ENCODE measurements at regions not wholly inside any gene's neighbourhood (a gene's known extent, or its start where the extent isn't known, plus 50 kb on each side); places are given as distances from the start of the nearest gene placed in this dataset.
"Not testable (repeated sequence)": the region's sequence is repeated elsewhere in the genome, so short reads cannot be mapped to it uniquely, and the experiment has no call there.

DNA sequence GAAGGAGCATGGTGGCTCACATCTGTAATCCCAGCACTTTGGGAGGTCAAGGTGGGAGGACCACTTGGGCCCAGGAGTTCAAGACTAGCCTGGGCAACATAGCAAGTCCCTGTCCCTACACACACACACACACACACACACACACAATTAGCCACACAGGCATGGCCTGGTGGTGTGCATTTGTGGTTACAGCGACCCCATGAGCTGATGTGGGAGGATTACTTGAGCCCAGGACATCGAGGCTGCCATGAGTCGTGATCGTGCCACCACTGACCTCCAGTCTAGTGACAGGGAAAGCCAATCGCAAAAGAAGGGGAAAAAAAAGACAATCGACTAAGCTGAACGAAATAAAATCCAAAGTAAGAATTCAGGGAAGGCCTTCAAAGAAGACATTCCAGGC, 67.9 kb downstream of the TBX3 start:
- DNase-seq = no peak

DNA sequence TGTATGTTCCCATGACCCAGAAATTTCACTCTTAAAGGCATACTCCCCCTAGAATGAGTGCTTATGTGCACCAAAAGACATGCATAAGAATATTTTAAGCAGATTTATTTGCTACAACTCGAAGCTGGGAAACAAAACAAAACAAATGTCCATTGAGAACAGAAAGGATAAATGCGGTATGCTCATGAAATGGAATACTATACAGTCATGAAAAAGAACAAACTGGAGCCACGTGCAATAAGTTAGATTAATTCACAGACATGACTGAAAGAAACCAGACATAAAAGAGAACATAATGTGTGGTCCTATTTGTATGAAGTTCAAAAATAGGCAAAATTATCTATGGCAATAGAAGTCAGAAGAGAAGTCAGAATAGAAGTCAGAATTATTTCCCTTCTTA, 69.9 kb downstream of the TBX3 start:
- no peak for DNase-seq

DNA sequence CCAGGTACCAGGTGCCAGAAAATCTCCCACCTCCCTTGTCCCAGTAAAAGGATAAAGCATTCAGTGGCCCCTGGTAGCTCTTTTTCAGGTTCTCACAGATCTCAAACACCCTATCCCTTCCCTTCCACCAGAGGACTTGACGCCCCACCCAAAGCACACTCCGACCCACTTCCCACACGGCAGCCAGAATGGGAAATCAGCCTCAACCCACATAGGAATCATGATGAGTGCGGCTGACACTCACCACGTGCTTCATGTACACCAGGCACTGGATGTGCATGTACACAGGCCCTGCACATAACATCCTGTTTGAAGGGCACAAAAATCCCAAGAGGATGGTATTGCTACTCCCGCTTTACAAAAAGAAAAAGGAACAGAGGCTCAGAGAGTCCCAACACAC, 71.9 kb downstream of the TBX3 start:
- no peak for DNase-seq

DNA sequence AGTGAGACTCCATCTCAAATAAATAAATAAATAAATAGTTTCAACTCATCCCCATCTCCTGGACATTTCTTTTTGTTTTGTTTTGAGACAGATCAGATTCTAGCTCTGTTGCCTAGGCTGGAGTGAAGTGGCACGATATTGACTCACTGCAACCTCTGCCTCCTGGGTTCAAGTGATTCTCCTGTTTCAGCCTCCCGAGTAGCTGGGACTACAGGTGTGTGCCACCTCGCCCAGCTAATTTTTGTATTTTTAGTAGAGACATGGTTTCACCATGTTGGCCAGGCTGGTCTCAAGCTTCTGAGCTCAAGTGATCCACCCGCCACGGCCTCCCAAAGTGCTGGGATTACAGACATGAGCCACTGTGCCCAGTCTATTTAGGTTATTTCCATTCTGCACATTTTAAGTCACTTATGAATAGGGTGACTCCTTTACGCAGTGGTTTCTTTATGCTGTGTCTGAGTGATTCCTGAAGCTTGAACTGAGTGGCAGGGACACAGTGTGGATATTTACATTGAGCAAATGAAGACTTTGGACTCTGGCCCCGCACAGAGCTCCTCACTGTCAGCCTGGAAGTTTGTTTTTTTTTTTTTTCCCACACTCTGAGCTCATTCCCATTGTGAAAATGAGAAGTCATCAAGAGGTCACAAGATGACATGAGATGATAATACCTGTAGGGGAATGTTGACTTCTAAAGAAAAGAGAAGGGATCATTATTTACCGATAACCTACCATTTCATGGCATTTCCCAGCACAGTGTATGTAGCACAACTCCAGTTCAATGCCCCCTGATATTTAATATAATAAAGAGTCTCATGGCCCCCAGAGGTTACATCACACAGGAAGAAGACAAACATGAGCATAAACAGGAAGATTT, 72.6 kb downstream of the TBX3 start:
- no peak for DNase-seq

DNA sequence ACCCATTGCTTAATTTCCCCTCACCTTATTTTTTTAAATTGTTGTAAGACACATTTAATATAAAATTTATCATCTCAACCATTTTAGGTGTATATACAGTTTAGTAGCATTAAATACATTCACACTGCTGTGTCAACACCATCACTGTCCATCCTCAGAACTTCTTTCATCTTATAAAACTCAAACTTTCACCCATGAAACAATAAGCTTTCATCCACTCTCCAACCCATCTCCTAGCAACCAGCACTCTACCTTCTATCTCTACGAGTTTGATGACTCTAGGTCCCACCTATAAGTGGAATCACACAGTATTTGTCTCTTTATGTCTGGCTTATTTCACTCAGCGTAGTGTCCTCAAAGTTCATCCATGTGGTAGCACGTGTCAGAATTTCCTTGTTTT, 75.5 kb downstream of the TBX3 start:
- no peak for DNase-seq

DNA sequence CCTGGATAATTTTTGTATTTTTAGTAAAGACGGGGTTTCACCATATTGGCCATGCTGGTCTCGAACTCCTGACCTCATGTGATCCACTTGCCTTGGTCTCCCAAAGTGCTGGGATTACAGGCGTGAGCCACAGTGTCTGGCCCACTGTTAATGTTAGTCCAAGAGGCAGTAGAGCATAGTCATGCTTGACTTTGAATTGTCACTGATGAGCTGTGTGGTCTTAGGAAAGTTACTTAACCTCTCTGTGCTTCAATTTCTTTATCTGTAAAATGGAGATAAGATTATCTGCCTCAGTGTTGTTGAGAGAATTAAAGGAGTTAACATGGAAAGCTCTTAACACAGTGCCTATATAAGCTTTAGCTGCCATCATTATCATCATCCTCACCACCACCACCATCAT, 78.1 kb downstream of the TBX3 start:
- no peak for DNase-seq

DNA sequence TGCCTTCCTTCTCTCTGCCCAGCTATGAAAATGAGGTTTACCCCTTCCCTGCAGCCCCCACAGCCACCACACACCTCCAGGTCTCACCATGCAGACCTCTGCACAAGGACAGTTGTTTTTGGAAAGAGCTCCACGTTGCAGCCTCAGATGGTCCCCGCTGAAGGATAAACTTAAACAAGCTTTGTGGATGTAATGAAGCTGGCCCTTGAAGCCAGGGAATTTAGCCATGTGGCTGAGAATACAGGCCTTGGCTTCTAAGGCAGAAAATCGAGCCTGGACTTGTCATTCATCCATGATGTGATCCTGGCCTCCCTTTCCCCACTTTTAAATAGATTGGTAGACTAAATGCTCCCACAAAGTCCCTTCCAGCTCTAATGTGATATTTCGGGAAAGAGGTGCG, 79.4 kb downstream of the TBX3 start:
- no peak for DNase-seq

DNA sequence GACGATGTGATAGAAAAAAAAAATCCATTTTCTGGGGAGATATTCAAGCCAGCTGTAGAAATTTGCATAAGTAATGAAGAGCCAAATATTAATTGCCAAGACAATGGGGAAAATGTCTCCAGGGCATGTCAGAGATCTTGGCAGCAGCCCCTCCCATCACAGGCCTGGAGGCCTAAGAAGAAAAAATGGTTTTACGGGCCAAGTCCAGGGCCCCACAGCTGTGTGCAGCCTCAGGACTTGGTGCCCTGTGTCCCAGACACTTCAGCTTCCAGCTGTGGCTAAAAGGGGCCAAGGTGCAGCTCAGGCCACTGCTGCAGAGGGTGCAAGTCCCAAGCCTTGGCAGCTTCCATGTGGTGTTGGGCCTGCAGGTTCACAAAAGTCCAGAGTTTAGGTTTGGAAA, 83.4 kb downstream of the TBX3 start:
- not testable (repeated sequence) for DNase-seq

DNA sequence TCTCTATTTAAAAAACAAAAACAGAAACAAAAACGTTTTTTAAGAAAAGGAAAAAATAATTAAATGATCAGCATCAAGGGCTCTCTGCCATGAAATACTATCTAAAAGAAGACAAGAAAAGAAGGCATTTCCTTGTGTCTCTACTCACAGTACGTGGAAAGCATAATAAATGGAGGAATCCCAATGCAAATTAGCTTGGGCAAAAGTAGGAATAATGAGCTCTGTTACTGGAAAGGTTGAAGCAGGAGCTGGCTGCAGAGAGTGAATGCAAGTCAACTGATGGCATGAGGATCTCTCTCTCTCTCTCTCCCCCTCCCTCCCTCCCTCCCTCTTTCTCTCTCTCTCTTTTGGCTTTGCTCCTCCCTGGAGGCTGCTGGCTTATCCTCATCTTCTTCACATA, 85.9 kb downstream of the TBX3 start:
- no peak for DNase-seq

DNA sequence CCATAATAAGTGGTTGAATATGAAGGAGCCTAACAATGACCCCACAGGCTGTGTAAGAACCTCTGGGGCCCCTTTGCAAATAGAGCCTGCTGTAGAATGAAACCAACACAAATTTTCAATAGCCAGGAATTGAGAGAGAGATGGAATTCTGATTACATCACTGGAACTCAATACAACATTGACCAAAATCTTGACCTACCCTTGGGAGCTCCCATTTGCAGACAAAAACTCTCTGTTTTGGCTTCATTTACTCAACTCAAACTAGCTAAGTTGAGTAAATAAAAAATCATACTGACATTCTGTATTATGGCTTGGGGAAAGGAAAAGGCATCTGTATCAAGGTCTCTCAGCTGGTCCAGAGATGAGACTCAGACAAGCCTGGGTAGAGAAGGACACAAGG, 91.0 kb downstream of the TBX3 start:
- no peak for DNase-seq

DNA sequence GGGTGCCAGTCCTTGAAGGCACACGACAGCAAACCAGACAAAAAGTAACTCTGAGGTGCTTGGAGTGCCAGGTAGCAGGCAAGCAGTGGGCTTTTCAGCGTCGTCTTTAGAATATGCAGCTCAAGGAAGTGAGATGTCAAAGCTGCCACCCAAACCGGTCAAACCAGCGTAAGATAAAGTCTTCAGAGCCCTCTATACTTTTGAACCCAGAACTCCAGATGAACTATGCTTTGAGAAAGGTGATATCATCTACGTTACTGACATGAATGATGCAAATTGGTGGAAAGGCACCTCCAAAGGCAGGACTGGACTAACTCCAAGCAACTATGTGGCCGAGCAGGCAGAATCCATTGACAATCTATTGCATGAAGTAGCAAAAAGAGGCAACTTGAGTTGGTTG, 95.9 kb downstream of the TBX3 start:
- no peak for DNase-seq

DNA sequence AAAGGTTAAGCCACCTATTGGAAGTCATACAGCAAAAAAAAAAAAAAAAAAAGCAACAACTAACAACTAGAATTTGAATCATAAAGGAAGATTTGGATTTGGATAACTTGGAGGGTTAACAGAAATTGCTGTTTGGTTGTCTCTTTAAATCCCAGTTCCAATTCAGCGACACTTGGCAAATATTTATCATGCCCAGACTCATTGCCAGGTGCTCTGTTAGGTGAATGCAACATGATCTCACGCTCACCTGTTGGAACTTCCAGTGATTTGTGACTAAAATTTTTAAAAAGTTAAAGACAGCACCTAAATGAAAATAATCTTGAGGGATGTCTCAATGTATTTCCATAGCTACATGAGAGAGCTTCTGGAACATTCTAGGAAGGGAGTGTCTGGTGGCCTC, 103.7 kb downstream of the TBX3 start:
- no peak for DNase-seq

DNA sequence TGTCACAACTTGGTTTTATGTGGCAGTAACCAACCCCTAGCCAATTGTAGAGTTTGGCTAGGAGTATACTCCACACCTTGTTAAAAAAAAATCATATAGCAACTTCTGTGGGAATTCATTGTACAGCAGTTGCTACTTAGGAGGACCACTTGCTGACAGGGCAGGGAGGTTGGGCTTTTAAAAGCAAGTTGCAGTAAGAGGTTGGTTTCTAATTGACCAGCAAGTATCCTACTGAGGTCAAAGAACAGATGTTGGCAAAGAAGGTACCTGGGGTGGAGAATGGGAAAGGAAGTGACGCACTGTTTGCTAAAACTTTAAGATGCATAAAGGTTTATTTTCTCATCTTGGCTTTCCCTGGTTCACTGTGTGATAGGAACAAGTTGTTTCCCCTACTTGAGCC, 104.6 kb downstream of the TBX3 start:
- no peak for DNase-seq

DNA sequence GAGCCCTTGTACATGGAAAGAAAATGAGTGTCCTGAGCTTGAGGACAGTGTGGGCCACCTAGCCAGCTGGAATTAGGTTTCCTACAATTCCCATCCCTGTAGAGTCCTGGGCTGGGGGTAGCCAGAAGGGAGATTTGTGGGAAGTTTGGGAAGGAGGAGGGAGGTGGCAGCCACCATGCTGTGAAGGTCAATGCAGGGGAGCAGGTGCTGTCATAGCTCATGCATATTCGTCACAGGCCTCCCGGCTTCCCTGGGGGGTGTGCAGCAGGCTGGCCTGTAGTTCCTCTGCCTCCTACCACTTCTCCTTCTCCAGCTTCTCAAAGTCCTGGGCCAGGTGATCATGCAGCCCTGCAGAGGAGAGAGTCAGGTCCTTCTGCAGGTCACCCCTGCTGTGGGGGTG, 121.3 kb downstream of the TBX3 start:
- DNase-seq = no peak

DNA sequence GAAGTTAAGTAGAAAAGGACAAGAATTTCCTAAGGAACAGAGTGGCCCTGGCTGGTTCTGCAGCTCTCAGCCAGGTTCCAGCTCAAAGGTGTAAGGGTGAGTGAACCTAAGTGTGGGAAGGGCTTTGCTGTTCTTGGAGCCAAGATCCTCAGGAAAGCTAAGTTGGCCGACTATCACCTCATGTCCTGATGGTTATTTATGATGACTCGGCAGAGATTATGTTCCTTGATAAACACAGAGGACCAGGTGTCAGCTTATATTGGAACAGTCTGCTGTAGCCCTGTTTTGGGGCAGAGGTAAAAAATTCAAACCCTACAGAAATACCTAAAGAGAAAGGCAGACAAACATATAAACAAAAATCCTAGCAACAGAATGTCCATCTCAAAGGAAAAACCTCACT, 128.5 kb downstream of the TBX3 start:
- no peak for DNase-seq

DNA sequence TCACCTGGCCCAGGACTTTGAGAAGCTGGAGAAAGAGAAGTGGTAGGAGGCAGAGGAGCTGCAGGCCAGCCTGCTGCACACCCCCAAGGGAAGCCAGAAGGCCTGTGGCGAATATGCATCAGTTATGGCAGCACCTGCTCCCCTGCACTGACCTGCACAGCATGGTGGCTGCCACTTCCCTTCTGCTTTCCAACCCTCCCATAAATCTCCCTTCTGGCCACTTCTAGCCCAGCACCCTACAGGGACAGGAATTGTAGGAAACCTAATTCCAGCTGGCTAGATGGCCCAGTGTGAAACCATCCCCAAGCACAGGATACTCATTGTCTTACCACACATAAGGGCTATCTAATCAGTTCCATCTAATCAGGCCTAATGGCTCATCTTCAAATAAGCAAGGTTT, 136.3 kb downstream of the TBX3 start:
- peak; percentile 3 for DNase-seq

DNA sequence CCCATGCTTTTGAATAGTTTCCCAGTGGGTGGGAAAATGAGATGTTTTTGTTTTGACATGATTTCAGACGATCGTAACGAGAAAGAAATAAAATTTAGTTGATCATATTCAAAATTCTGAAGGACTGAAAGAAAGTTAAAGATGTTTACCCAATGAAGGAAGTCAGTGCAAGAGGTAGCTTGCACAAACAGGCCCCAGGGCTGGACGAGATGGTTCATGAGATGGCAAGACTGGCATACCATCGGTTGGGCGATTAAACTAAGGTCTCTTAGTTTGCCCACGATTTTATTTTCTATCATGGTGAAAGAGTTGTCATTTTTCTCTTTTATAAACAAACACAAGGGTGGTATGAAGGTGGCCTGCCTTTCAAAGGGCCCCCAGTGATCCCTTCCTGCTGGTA, 124.5 kb upstream of the TBX5 start:
- DNase-seq = no peak

DNA sequence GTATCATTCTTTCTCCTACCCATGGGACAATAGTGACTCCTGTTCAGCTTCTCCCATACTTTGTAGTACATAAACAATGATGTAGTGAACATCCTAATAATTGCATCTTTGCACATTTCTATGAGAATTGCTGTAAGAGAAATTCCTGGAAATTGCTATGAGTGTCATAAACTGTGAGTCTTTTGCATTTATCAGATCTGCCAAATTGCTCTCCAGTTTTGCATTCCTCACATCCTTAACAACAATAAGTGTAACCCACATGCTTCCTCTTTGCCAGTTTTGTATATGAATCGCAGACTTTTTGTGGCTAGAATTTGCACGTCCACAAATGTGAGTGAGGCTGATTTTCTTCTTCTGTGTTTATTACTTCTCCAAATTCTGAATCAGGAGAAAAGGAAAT, 124.0 kb upstream of the TBX5 start:
- DNase-seq = no peak

DNA sequence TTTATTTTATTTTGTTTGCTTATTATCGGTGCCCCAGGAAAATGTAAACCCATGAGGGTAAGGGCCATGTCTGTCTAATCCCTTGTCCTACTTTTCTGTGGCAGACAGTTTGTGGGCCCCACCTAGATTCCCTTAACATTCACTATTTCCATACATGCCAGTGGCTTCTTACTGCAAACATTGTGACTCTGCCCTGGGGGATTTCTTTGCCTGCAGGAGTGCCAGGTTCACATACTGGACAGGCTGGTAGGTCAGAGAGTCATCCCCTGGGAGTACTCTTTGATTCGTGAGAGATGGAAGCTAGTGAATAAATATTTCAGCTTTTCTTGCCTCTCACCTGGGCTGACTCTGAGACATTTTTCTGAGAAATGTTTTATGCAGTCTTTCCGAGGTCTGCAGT, 122.8 kb upstream of the TBX5 start:
- no peak for DNase-seq

DNA sequence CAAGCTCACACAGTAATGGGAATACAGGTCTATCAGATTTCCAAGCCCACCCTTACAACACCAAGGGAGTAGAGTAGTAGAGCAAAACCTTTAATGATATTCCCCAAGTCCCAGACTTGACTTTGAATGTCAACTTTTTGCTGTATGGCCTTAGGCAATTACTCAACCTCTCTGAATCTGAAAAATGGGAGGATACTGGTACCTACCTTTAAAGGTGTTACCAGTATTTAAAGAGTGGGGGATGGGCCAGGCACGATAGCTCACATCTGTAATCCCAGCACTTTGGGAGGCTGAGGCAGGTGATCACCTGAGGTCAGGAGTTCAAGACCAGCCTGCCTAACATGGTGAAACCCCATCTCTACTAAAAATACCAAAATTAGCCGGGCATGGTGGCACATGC, 115.2 kb upstream of the TBX5 start:
- not testable (repeated sequence) for DNase-seq

DNA sequence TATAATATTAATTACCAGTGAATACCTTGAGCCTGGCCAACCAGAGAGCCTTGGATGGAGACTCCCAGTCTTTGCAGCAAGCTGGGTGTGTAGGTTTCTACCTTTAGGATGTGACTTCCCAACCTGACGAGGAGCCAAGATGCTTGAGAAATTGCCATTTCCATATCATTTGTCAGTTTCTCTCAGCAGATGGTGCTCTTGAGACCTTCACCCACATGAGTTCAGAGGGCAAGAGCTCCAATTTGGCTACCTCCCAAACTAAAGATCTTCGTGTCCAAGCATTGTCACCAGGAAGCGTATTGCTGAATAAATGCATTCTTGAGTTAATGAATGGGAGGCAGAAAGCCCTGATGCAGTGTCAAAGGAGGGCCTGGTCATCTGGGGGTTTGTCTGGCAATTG, 106.4 kb upstream of the TBX5 start:
- DNase-seq = no peak

DNA sequence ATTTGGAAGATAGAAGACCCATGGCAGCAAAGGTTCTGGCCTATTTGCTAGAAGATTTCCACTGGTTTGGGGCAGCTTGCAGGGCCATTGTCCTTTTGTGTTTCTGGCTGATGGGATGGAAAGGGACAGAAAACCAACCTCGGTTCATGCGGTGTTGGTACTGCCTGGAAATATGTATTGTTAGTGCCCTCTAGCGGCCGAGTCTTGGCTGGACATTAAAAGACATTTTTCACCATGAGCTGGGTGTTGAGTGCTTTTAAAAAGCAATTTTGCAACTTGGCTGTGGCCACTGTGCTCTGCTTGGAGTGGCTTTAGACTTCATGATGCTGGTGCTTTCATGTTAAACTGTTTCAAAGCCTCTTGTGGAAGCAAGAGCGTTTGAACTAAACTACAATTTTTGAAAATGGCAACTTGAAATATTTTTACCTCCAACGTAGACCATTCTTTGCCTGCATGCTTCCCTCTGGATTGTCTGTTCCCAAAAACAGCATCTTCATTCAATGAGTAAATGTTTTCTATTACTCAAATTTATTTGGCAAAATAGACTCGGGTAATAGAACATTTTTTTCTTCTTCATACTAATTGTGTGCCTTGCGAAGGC, 102.7 kb upstream of the TBX5 start:
- DNase-seq = peak; percentile 30

DNA sequence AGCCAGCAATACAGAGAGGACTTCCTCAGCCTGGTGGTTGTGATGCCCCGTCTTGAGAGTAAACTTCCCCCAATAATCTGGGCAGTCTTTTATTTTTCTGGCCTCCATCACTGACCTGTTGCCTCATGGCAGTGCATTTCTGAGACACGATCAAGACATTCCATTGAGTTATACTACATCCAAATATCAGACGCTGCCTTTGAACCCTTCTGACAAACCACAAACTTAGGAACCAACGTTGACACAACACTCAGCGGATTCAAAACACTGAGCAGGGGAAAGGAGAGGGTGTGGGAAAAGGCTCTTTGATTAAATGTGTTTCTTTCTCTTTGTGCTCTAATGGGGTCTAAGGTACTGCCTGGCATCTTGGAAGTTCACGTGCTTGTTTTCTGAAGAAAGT, 100.7 kb upstream of the TBX5 start:
- DNase-seq = no peak

DNA sequence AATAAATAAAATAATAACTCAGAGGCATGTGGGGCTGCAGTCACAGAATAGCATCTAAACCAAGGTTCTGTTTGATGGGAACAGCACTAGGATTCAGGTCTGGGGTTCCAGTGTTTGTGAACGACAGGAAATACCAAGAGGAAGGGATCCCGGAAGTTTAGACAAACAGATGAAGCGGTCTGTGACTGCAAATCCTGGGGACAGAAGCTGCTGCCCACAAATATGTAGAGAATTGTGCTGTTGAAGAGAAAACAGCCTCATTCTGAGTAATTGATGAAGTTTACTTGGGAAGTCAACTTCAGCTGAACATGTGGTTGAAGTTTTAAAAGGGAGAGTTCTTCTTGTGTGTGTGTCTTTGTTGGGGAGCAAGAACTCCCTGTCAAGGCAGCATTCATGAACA, 98.4 kb upstream of the TBX5 start:
- DNase-seq = no peak

DNA sequence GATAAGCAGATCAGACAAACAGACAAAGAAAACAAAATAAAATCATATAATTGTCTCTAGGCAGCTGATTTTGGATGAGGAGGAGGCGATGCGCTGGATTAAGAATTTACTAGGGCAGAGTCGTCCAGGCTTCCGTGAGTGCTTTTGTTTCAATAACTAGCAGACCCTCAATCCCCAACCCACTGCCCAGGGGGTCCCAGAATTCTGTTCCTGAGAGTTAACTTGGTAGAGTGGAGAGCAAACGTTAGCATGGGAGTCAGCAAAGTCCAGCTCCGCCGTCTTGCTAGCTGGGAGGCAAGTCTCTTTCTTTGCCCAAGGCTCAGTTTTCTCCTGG, 95.5 kb upstream of the TBX5 start:
- DNase-seq = no peak

All from NCI-H1092 (cell line).